Fibroblast of the conjunctiva (primary cell): ENCODE measurements at regions not wholly inside any gene's neighbourhood (a gene's known extent, or its start where the extent isn't known, plus 50 kb on each side); places are given as distances from the start of the nearest gene placed in this dataset.
"Not testable (repeated sequence)": the region's sequence is repeated elsewhere in the genome, so short reads cannot be mapped to it uniquely, and the experiment has no call there.

Experiments used
- DNase-seq: peaks from one replicate; pipeline ENCODE4 v3.0.0-alpha.2; 2010; ENCODE audit warnings: low read depth

- no peak for DNase-seq
Measured at GRCh38 chr4:156401371-156401770, 447.7 kb upstream of the CTSO start.

- DNase-seq: no peak
Measured at GRCh38 chr4:156396534-156396933, 442.9 kb upstream of the CTSO start.

GRCh38 chr4:156391325-156391653 lies 437.6 kb upstream of the CTSO start:
- no peak for DNase-seq

- peak; percentile 8 for DNase-seq
Measured at GRCh38 chr4:156390599-156391324, 437.1 kb upstream of the CTSO start.

GRCh38 chr4:156388826-156389225 lies 435.2 kb upstream of the CTSO start:
- DNase-seq: no peak

GRCh38 chr4:156378033-156378665 lies 424.5 kb upstream of the CTSO start:
- DNase-seq: peak; percentile 13

- no peak for DNase-seq
Measured at GRCh38 chr4:156377036-156377710, 423.5 kb upstream of the CTSO start.

- DNase-seq: no peak
Measured at GRCh38 chr4:156374894-156375293, 421.2 kb upstream of the CTSO start.

- no peak for DNase-seq
Measured at GRCh38 chr4:156374069-156374468, 420.4 kb upstream of the CTSO start.

GRCh38 chr4:156367502-156367901 lies 413.8 kb upstream of the CTSO start:
- not testable (repeated sequence) for DNase-seq

GRCh38 chr4:156362581-156362980 lies 408.9 kb upstream of the CTSO start:
- no peak for DNase-seq

- DNase-seq: no peak
Measured at GRCh38 chr4:156347412-156348075, 393.9 kb upstream of the CTSO start.

- DNase-seq: no peak
Measured at GRCh38 chr4:156346959-156347385, 393.3 kb upstream of the CTSO start.

GRCh38 chr4:156344397-156344796 lies 390.7 kb upstream of the CTSO start:
- no peak for DNase-seq

GRCh38 chr4:156336511-156336910 lies 382.8 kb upstream of the CTSO start:
- no peak for DNase-seq

- DNase-seq: no peak
Measured at GRCh38 chr4:156335721-156336120, 382.1 kb upstream of the CTSO start.

- DNase-seq: no peak
Measured at GRCh38 chr4:156330436-156331031, 376.9 kb upstream of the CTSO start.

- no peak for DNase-seq
Measured at GRCh38 chr4:156329779-156330178, 376.1 kb upstream of the CTSO start.

GRCh38 chr4:156328882-156329281 lies 375.2 kb upstream of the CTSO start:
- DNase-seq: no peak

- no peak for DNase-seq
Measured at GRCh38 chr4:156326246-156326645, 372.6 kb upstream of the CTSO start.

GRCh38 chr4:156322592-156322991 lies 368.9 kb upstream of the CTSO start:
- DNase-seq: peak; percentile 2

GRCh38 chr4:156321203-156321602 lies 367.5 kb upstream of the CTSO start:
- peak; percentile 8 for DNase-seq
